ENCODE measurements at regions not wholly inside any gene's neighbourhood (a gene's known extent, or its start where the extent isn't known, plus 50 kb on each side); places are given as distances from the start of the nearest gene placed in this dataset.

- no peak for DNase-seq (ENCODE audit: extremely low read depth, low read depth)
- no peak for TF ChIP-seq CTCF (IDR thresholded peaks at IDR 0.05; ENCODE audit: low read depth, low read length)
Measured at GRCh38 chr1:187630653-187631380, 802.1 kb downstream of the PLA2G4A start.

GRCh38 chr1:187631381-187631675 lies 802.6 kb downstream of the PLA2G4A start:
- DNase-seq (ENCODE audit: extremely low read depth, low read depth): no peak
- TF ChIP-seq CTCF (IDR thresholded peaks at IDR 0.05; ENCODE audit: low read depth, low read length): no peak

GRCh38 chr1:187631984-187632383 lies 803.2 kb downstream of the PLA2G4A start:
- TF ChIP-seq CTCF (IDR thresholded peaks at IDR 0.05; ENCODE audit: low read depth, low read length): no peak
- DNase-seq (ENCODE audit: extremely low read depth, low read depth): no peak

- DNase-seq (ENCODE audit: extremely low read depth, low read depth): no peak
- no peak for TF ChIP-seq CTCF (IDR thresholded peaks at IDR 0.05; ENCODE audit: low read depth, low read length)
Measured at GRCh38 chr1:187634940-187635339, 806.2 kb downstream of the PLA2G4A start.

GRCh38 chr1:187638733-187639434 lies 810.1 kb downstream of the PLA2G4A start:
- no peak for DNase-seq (ENCODE audit: extremely low read depth, low read depth)
- no peak for TF ChIP-seq CTCF (IDR thresholded peaks at IDR 0.05; ENCODE audit: low read depth, low read length)

- DNase-seq (ENCODE audit: extremely low read depth, low read depth): no peak
- TF ChIP-seq CTCF (IDR thresholded peaks at IDR 0.05; ENCODE audit: low read depth, low read length): no peak
Measured at GRCh38 chr1:187641015-187641414, 812.3 kb downstream of the PLA2G4A start.

GRCh38 chr1:187641463-187641862 lies 812.7 kb downstream of the PLA2G4A start:
- no peak for DNase-seq (ENCODE audit: extremely low read depth, low read depth)
- TF ChIP-seq CTCF (IDR thresholded peaks at IDR 0.05; ENCODE audit: low read depth, low read length): no peak
